Spinal cord (tissue), 9 donors: ENCODE measurements at regions not wholly inside any gene's neighbourhood (a gene's known extent, or its start where the extent isn't known, plus 50 kb on each side); places are given as distances from the start of the nearest gene placed in this dataset.

ENCODE experiments used
- DNase-seq, 6 donors: peaks; one replicate each; pipeline versions ENCODE4 v3.0.0 to v3.0.0-alpha.2; 2013 to 2015; ENCODE audit warnings: low spot score in 6 of 6, low read depth in 4 of 6
- H3K27ac ChIP-seq: one replicate; pipeline ENCODE4 v1.5.1; 2013; ENCODE audit warnings: low read depth, low read length, control low read depth
- H3K27me3 ChIP-seq: one replicate; pipeline ENCODE4 v1.6.1; 2013; ENCODE audit warnings: low read length; ENCODE audit not compliant: control insufficient read depth, insufficient read depth
- H3K36me3 ChIP-seq: one replicate; pipeline ENCODE4 v1.6.1; 2013; ENCODE audit warnings: low read length; ENCODE audit not compliant: control insufficient read depth, insufficient read depth
- H3K4me1 ChIP-seq: one replicate; pipeline ENCODE4 v1.6.1; 2013; ENCODE audit warnings: low read length; ENCODE audit not compliant: control insufficient read depth, insufficient read depth
- H3K4me3 ChIP-seq: one replicate; pipeline ENCODE4 v1.5.1; 2013; ENCODE audit warnings: low read depth, low read length, control low read depth
- H3K9me3 ChIP-seq: one replicate; pipeline ENCODE4 v1.6.1; 2013; ENCODE audit warnings: low read length; ENCODE audit not compliant: control insufficient read depth, insufficient read depth
- WGBS: methylation state at CpG from one replicate; pipeline ENCODE4 v1.1.5; 2013; ENCODE audit warnings: missing lambda C conversion rate; ENCODE audit not compliant: insufficient coverage; 5-methylcytosine and 5-hydroxymethylcytosine counted together
- donor health status: healthy.

GRCh38 chr3:194245975-194246561 is 105.1 kb downstream of the CPN2 start:
- no peak overlapping the region for H3K27ac ChIP-seq
- H3K36me3 ChIP-seq: no peaks in the 10 kb centered on the region
- no peak overlapping the region for H3K4me3 ChIP-seq
- no peak for DNase-seq
- H3K9me3 ChIP-seq: no peaks in the 10 kb centered on the region
- peaks cover 2% of the 10 kb centered on the region for H3K27me3 ChIP-seq
- WGBS: 93% methylated on average over 2 of the region's 4 CpGs
- peaks cover 19% of the 10 kb centered on the region for H3K4me1 ChIP-seq

DNA sequence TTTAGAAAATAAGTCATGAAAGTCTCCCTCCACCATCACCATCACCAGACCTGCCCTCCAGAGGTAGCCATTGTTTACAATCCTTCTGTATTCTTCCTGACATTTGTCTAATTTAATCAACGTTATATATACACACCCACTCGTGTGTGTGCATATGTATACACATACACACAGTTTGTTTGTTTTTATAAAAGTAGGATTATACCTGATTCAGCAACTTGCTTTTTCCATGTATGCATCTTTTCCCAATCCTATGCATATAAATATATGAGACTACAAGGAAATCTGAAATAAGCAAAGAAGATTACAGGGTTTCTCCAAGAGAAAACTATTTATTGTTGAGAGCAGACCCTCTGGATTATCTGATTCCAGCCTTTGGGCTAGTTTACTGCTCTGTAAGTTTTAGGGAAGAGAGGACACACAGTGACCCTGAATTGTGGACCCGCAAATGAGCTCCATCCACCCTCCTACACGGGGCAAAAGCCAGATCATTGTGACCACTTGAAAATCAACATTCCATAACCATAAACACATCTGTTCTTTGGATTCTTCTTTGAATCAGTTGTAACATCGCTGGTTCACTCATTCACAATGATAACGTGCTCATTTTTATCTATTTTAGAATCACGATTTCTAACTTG is 104.3 kb downstream of the CPN2 start:
- peaks cover 24% of the 10 kb centered on the region for H3K4me1 ChIP-seq
- 75% methylated on average over 2 of the region's 7 CpGs for WGBS
- H3K36me3 ChIP-seq: no peaks in the 10 kb centered on the region
- no peak overlapping the region for H3K27ac ChIP-seq
- H3K9me3 ChIP-seq: no peaks in the 10 kb centered on the region
- peaks cover 2% of the 10 kb centered on the region for H3K27me3 ChIP-seq
- no peak for DNase-seq
- H3K4me3 ChIP-seq: no peak overlapping the region

GRCh38 chr3:194247350-194247740 is 103.8 kb downstream of the CPN2 start:
- WGBS: 88% methylated on average over 6 of the region's 10 CpGs
- H3K27me3 ChIP-seq: peaks cover 2% of the 10 kb centered on the region
- no peak for DNase-seq

GRCh38 chr3:194249323-194250097 is 101.6 kb downstream of the CPN2 start:
- H3K4me1 ChIP-seq: peaks cover 24% of the 10 kb centered on the region
- no peak overlapping the region for H3K4me3 ChIP-seq
- H3K27me3 ChIP-seq: peaks cover 4% of the 10 kb centered on the region
- H3K9me3 ChIP-seq: no peaks in the 10 kb centered on the region
- DNase-seq: peak in 2 of 6 donors; percentile 62 to 75
- no peak overlapping the region for H3K27ac ChIP-seq
- 21% methylated on average over 9 of the region's 13 CpGs for WGBS
- H3K36me3 ChIP-seq: no peaks in the 10 kb centered on the region

More at GRCh38 chr3:194247350-194247740, 103.8 kb downstream of the CPN2 start:
- peaks cover 24% of the 10 kb centered on the region for H3K4me1 ChIP-seq
- no peak overlapping the region for H3K27ac ChIP-seq
- H3K4me3 ChIP-seq: no peak overlapping the region
- no peaks in the 10 kb centered on the region for H3K36me3 ChIP-seq
- H3K9me3 ChIP-seq: no peaks in the 10 kb centered on the region

DNA sequence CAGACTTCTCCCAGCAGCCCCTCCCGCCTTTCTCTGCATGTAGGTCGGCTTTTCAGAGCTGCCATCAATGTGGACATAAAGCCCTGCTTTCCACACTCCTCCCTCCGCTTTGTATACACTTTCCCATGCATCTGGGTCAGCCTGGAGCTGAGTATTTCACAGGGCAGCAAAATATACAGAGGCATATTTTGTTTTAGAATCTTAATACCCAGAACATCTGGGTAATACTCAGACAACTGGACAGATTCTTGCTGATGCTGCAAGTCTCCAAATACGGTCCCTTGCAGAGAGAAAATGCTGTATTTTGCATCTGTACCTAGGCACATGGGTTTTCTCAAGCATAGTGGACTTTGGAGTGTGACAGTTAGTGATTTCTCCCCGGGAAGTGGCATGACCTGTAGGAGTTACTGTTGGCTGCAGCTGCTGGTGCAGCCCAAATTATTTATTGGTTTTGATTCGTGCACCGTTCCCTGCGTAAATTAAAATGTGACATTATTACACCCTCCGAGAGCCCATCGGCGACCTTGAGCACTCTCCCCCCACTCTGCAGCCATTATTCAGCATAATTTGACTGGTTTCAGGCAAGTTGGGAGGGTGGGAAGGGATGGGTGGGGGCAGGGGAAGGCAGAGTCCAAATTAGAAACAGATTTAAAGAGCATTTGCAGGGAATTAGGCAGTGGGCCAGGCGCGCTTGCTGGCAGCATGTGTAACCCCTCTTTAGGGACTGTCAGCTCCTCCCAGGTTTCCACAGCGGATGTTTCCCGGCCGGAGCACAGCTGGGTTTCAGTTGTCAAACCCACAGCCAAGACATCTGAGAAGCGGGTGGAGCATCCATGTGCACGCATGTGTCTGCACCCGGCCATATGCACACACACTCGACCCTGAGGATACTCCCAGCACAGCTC is 100.8 kb downstream of the CPN2 start:
- Histone ChIP-seq H3K27ac (no peak overlapping the region), H3K27me3 (peaks cover 4% of the 10 kb centered on the region), H3K4me1 (peaks cover 27% of the 10 kb centered on the region), H3K9me3 (no peaks in the 10 kb centered on the region), H3K36me3 (no peaks in the 10 kb centered on the region), H3K4me3 (no peak overlapping the region)
- DNase-seq: peak in 4 of 6 donors; percentile 53 to 90 (median 73)
- 16% methylated on average over 13 of the region's 20 CpGs for WGBS

- Histone ChIP-seq H3K27ac (no peak overlapping the region), H3K4me3 (no peak overlapping the region), H3K4me1 (peaks cover 31% of the 10 kb centered on the region), H3K36me3 (no peaks in the 10 kb centered on the region), H3K9me3 (no peaks in the 10 kb centered on the region), H3K27me3 (peaks cover 4% of the 10 kb centered on the region)
- no peak for DNase-seq
- 73% methylated on average over 10 of the region's 10 CpGs for WGBS
Measured at GRCh38 chr3:194251007-194251406, 100.1 kb downstream of the CPN2 start.

DNA sequence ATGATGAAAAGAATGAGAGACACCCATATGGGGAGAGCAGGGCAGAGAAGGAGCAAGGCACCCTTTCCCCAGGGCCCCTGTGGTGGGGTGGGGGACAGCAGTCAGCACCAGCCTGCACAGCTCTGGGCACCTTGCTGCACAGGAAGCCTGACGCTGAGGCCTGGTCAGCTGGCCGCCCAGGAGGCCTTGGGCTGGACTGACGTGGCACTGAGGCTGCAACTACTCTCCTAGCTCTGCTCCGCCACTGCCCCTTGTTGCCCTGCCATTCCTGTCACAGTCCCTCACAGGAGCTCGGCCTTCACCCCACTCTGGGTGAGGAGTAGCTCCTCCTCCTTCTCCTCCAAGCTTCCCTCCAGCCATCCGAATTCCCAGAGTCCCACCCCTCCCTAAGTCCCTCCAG is 99.7 kb downstream of the CPN2 start:
- no peak overlapping the region for H3K4me3 ChIP-seq
- H3K27ac ChIP-seq: no peak overlapping the region
- peaks cover 31% of the 10 kb centered on the region for H3K4me1 ChIP-seq
- DNase-seq: no peak
- H3K9me3 ChIP-seq: no peaks in the 10 kb centered on the region
- no peaks in the 10 kb centered on the region for H3K36me3 ChIP-seq
- WGBS: 86% methylated on average over 5 of the region's 6 CpGs
- H3K27me3 ChIP-seq: peaks cover 2% of the 10 kb centered on the region

GRCh38 chr3:194251891-194252560 is 99.1 kb downstream of the CPN2 start:
- Histone ChIP-seq H3K4me3 (no peak overlapping the region), H3K4me1 (peaks cover 31% of the 10 kb centered on the region)

DNA sequence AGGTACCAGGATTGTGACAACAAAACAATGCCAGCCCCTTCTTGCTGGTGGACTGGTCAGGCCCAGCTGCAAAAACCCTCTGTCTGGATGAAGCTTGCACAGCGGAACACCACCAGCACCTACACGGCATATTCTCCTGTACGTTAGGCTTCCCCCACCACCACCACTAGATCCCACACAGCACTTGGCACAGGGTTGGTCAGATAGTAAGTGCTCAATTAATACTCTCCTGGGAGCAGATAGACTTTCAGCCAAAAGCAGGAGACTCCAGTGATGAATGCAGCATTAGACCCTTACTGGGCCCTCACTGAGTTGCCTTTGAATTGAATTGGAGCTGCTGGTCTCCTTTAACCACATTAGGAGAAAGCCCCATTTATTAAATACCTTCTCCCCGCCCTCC is 97.9 kb downstream of the CPN2 start:
- Histone ChIP-seq H3K27ac (no peak overlapping the region), H3K4me1 (peaks cover 31% of the 10 kb centered on the region), H3K27me3 (peaks cover 2% of the 10 kb centered on the region), H3K4me3 (no peak overlapping the region), H3K36me3 (no peaks in the 10 kb centered on the region), H3K9me3 (peaks cover 2% of the 10 kb centered on the region)
- 100% methylated on average over 1 of the region's 4 CpGs for WGBS
- no peak for DNase-seq

More at GRCh38 chr3:194251891-194252560, 99.1 kb downstream of the CPN2 start:
- Histone ChIP-seq H3K36me3 (no peaks in the 10 kb centered on the region), H3K27me3 (peaks cover 2% of the 10 kb centered on the region), H3K27ac (no peak overlapping the region), H3K9me3 (no peaks in the 10 kb centered on the region)
- DNase-seq: no peak
- 95% methylated on average over 17 of the region's 18 CpGs for WGBS
